ENCODE measurements at regions not wholly inside any gene's neighbourhood (a gene's known extent, or its start where the extent isn't known, plus 50 kb on each side); places are given as distances from the start of the nearest gene placed in this dataset.

DNA sequence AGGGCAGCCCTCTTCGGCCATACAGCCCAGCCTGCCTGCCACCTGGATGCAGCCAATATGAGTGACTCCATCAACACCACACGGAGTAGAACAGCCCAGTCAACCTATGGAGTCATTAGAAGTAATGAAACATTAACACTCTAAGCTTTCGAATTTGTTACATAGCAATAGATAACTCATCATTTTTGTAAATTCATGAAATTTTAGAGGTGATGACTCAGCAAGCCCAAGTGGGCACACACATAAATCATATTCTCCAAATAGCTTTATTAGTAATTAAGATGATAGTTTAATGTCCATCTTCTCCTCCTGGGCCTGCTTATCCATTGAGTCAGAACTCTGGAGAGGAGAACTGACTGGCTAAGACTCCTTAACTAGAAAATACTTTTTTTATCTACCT is 335.0 kb upstream of the KCNH8 start:
- no peak for DNase-seq

DNA sequence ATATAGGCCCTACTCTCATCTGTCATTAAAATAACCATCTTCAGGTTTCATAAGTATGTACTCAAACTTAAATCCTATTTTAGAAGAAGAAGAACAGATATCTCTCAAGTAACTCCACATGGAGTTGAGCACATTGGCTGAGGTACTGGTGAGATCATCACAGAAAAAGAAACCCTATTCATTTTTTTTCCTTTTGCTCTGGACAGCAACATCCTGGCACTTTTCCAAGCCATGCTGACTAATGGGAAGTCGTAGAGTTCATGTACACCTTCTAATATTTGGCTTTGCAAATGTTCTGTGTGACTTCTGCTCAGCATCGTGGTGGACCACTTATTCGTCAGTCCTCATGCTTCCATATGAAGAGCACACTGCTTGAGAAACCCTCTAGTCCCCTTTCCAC is 336.0 kb upstream of the KCNH8 start:
- DNase-seq = no peak

DNA sequence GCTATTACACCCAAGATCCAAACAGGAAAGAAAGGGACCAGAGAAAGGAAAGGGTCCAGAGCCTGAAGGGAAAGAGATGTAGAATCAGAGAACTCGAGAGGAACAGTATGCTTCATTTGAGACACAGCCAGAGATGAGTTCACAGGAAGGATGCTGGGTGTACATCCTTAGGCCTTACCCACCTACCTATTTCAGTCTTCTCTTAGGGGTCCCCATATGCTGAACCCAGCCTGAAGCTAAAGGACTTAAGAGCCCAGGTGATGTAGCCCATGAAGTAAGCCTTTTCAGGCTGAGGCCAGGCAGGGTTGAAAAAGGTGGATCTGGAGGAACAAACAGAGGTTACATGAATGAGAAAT is 338.0 kb upstream of the KCNH8 start:
- no peak for DNase-seq

DNA sequence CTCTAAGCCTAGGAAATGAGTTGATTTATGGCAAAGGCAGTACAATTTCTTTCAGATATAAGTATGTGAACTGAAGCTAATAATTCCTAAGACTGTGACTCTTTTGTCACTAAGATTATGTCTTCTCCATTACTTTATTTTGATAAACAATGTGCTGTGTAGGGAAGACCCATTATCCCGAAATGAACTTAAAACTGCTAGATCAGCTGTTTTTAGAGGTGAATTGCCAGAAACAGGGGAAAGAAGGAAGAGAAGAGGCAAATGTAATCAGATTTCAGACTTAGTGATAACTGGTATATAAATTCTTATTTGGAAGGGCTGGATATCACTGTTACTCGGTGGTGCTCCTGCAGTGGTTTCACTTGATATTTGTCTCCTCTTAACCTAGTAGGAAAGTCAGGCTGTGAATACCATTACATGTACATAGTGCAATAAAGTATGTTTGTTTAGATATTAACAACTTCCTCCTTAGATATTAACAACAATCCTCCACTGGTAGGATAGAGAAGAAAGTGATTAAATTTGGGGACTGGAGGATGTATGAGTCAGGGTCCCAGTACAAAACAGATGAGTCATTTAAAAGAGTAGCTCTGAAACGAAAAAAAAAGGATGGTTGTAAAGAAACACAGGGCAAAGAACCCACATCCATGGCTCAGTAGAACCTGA is 338.5 kb upstream of the KCNH8 start:
- DNase-seq = no peak

DNA sequence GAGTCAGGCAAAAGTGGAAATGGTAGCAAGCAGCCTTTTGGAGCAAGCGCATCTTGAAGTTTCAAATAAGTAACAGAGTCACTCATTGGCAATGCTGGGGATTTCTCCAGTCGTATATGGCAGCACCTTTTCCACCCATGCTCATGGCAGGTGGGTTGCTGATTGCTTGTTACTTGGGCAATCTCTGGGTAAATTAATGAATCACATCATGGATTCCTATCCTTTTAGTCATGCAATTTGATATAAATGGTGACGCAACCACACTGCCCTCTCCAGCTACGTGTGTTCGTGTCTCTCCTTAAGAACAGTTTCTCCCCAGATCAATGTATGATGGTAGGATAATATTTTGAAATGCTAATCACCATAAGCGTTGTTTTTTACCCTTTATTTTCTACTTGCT is 339.9 kb upstream of the KCNH8 start:
- no peak for DNase-seq

DNA sequence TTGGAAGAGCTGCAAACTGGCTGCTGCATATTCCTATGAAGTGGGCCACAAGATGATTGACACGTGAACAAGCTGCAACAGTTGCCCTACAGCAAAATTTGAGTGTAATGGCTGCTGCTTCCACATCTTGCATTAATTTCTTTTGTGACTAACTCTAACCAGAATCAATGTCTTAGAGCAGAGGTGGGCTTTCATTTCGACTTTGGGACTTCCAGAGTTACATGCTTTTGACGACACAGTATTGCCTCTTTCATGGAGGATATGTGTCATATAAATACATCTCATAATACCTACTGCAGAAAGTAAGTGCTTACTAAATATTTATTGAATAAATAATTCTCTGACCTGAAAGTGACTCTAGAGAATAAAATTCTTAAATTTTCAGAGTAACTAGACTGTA is 340.7 kb upstream of the KCNH8 start:
- DNase-seq = no peak

DNA sequence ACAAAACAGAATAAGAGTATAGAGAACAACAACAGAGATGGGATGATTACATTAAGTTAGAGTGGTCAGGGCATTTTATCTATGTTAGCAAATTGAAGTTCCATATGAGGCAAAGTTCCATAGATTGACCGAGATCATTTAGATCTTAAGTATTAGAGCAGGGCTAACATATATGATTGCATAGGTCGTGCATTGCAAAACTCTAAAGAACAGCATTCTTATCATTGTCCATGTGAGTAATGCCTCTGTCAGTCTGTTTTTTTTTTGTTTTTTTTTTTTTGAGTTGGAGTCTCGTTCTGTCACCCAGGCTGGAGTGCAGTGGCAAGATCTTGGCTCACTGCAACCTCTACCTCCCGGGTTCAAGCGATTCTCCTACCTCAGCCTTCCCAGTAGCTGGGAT is 341.7 kb upstream of the KCNH8 start:
- DNase-seq = no peak

DNA sequence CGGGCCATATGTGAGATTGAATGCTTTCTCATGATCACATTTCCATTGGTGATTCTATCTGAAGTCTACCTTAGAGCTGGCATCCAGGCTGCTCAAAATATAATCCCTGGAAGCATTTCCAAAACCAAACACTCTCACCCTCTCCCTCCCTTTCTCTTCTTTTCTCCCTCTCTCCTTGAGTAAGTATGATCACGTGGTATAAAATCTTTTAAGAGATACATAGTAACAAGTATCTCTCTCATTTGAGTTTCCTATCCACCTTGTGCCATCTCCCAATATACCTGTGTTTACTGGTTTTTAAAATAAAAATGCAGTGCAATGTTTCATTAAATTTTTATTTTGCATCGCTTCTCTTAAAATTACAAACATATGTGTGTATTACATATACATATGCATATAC is 350.9 kb upstream of the KCNH8 start:
- DNase-seq = no peak

DNA sequence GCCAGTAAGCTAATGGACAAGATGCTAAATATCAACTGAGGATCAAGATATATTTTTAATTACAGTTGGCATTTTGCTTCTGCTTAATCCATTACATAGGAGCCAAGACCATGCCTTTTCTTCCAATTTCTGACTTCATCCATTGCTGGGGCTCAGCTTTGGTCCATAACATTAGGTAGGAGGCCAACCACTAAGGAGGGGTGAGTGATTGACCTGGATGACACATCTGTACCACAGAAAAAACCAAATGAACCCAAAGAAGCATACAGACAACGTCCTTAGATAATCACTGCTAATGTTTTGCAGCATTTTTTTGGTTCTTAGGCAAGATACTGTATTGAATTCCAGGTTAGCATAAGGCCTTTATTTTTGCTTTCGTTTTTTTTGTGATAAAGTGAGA is 353.2 kb upstream of the KCNH8 start:
- DNase-seq = no peak

DNA sequence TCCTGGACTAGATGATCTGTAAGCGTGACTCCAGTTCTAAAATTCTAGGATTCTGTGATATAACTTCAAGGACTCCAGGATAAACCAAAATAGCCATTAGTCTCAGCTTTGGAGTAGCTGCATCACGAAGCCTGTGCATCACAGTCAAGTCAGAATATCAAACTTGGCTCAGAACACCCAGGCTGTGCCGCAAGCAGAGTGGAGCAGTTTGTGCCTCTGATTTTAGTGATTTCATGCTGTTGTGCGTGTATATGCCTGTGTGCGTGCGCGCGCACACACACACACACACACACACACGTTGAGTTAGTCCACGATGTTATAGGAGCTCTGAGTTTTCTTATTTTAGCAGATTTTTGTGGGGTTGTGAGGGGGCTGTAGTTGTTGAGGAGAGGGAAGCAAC is 356.6 kb upstream of the KCNH8 start:
- DNase-seq = no peak

DNA sequence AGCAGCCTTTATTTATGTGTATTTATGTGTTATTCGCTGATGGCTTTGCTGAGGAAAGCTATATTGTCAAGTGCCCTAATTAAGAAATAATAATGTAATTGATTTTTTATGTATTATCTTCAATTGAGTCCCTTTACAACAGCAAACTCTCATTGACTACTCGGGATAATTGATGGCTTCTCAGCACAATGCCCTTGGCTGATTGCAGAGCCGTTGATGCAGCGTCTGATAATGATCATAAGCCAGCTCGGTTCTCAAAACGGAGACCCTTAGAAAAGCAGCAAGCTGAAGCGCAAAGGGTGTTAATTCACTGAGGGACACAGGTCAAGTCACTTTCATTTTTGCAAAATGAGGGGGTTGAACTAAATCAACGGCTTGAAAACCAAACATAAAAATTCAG is 357.1 kb upstream of the KCNH8 start:
- DNase-seq = no peak

DNA sequence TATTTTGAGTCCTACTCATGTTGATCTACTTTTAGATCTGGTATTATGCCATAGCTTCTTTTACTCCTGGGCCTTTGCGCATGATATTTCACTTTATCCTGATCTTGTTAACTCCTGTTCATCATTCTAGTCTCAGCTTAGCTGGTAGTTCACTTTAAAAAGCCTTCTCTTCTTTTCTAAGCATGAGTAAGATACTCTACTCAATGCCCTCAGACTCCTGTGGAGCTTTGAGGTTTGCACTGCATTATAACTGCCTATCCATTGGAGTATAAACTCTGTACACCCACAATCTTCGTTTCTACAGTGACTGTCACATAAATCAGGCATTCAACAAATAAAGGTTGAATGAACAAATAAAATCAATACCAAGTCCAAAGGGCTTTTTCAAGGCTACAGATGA is 357.9 kb upstream of the KCNH8 start:
- no peak for DNase-seq

DNA sequence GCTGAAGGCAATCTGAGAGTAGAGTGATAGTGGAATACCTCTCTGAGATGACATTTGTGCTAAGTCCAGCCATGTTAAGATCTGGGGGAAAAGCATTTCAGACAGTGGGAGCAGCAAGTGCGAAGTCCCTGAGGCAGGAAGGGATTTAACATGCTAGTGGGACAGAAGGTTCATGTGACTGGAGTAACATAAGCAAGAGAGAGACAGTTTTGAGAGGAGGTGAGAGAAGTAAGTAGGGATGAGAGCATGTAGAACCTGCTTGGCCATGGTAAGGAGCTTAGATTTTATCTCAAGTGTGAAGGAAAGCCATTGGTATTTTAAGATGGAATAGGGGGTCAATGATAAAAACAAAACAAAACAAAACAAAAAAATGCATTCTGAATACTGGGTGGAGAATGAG is 358.6 kb upstream of the KCNH8 start:
- no peak for DNase-seq

DNA sequence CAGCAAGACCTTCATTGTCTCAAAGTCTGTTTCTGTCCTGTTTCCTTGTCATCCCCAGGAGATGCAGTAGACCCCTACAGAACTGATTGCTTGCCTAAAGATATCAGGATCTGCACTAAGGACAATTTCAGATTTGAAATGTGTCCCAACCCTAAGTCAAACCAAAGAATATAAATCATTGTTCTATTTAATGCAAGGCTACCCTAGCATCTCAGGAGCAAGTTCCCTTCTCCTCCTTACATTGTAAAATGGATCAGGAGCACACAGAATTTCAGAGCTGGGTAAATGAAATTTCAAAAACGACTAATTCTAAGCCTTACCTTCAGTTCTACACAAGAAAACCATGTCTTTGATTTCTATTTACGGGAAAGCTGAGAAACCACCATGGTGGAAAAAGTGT is 360.9 kb upstream of the KCNH8 start:
- no peak for DNase-seq

DNA sequence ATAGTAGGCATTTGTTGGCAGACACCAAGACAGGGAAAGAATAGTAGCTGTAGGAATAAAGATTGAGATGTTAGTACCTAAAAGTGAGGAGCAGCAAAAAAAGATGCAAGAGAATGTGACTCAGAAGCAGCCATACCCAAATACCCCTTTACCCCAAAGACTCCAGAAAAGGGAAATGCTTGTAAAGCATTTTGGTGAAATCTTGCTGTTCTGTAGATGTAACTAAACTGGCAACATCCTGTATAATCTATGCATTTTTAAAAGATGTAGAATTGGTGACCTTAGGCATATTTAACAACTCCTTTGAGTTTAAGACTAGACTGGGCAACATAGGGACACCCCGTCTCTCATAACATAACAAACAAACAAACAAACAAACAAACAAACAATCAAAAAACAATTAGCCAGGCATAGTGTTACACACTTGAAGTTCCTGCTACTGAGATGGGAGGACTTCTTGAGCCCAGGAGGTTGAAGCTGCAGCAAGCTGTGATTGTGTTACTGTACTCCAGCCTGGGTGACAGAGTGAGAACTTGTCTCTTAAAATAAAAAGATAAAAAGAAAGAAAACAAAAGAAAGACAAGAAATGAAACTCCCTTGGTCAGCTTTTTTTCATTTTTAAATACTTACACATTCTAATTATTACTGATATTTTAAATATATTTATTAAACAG is 361.5 kb upstream of the KCNH8 start:
- no peak for DNase-seq

DNA sequence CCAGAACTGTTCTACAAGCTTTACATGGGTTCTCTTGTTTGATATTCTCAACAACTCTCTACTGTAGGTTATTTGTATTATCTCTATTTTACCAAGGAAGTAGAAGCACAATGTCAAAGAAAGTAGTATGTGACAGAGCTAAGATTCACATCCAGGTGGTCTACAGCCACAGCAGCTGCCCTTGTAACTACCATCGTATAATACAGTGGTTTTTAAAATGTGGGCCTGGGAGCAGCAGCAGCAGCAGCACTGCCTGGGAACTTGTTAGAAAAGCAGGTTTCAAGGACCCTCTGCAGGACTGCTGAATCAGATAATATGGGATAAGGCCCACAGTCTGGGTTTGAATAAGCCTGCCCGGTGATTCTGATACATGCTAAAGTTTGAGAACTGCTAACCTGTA is 357.1 kb upstream of the SATB1 start:
- no peak for DNase-seq

DNA sequence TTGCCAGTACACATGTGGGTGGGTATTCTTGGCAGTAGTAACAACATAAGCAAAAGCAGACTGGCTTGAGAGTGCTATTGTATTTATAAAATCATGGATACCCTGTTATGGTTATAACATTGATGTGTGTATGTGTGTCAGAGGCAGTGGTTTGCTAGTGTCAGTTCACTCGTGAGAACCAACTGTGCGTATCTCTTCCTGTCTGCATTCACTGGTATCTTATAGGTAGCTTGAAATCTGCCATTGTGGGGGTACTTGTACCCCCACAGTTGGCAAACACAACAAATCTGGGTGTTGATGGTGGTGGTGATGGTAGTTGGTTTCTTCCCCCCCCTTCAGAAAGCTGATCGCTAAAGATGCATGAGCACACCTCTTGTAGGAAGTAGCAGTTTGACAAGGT is 355.8 kb upstream of the SATB1 start:
- no peak for DNase-seq

DNA sequence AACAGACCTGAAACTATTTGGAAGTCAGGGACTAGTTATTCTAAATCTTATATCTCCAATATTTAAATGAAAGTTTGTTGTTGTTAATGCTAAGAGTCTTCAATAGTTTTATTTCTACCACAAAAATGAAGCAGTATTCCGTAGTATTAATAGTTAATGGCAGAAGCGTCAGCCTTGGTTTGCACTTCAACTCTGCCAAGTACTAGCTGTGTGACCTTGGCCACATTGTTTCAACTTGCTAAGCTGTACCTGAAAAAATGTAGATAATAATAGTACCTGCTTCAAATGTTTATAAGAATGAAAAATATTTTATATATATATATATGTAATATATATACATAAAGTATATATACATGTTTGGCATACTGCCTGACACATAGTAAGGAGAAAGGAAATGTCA is 354.6 kb upstream of the SATB1 start:
- no peak for DNase-seq

DNA sequence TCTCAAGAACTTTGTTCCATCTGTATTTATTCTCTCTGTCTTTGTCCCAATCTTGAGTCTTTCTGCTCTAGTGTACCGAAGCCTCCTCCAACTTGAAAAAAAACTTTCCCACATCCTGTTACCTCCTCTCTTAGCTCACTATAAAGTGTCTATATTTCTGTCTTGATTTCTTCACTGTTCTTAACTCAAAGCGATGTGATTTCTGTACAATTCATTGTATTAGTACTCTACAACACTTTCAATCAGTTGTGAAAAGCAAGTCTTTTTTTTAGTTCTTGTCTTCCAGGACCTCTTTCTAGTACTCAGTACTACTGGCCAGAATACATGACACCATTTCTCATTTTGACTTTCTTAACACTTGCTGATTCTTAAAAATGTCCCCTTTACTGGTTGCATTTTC is 353.5 kb upstream of the SATB1 start:
- DNase-seq = no peak

DNA sequence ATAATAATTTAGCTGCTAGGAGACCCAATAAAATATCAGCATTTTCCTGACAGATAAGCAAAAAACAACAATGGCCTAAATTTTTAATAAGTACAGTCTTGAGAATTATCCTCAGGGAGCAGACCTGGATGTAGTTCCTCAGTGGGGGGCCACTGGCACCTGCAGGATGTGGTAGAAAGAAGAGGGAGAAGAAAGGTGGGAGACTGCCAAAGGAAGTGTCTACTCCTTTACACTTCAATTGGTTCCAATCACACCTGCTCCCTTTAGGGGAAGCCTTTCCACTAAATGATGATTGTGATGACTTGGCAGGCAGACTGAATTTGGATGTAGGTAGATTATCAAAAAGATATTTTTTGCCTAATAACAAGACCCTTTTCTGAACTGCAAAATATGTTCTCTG is 353.0 kb upstream of the SATB1 start:
- DNase-seq = no peak

DNA sequence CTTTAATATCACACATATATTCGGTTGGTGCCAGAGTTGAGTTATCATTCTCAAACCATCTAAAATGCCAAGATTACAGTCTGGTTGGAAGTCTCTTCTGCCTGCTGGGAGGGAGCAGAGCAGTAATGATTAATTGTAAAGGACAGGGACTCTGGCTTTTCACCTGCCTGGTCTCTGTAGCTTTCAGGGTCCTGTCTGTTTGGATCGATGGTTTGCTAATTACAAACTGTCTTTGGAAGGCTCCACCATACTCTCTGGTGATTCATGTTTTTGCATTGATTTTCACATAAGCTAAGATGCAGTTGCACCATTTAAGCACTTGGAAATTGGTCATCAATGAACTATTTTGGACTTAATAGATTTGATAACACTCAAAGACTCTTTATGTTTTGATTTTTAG is 350.4 kb upstream of the SATB1 start:
- DNase-seq = no peak

DNA sequence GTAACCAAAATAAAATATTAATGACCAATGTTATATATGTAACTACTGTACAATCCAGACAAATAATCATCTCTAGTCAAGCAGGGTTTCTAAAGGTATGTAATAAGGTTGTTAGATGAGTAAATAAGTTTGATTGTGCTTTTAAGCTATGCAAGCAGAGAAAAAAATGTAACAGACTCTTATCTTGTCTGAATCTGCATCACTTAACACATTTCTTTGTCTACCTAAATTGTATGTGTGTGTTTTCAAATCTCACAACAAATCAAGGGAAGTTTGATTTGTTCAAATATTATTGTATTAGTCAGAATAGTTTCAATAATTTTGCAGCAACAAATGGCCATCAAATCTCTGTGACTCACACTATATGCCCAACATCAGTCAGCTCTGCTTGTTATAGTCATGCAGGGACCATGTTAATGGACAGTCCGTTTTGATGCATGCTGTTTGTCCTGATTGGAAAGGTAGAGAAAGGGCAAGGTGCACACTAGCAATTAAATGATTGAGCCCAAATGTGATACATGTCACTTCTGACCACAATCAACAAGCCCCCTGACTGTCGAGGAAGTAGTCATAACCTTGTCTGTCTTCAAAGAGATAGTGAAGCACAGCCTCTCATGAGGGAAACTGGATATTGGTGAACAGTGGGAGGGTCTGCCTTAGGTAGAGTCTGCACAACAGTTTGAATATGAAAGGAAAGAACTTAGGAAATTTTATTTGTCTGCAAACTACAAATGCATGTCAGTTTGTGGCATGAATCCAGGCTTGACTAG is 349.4 kb upstream of the SATB1 start:
- DNase-seq = no peak

DNA sequence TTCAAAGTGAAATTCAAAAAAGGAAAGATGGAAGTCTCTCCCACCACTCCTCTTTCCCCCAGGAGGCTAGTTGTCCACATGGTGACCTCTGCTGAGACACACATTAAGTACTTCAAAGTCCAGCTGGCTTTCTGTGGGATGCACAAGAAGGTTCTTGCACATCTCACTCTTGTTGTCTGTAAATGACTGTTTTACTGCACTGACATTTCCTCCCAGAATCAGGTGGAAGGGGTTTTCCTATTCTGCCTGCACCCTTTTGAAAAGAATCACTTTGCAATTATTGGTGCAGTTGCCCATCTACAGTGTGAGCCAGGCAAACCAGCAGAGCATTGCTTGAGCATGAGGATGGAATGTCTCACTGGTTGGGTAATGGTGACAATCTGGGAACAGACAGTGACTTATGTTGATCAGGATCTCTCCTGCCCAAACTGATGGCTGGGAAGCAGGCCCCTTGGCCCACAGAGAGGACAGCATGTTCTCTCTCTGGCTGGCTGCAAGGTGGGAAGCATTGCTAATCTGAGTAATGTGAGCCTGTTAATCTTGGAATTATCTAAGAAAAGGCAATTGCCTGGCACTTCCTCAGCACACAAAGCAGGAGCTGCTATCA is 347.7 kb upstream of the SATB1 start:
- no peak for DNase-seq

DNA sequence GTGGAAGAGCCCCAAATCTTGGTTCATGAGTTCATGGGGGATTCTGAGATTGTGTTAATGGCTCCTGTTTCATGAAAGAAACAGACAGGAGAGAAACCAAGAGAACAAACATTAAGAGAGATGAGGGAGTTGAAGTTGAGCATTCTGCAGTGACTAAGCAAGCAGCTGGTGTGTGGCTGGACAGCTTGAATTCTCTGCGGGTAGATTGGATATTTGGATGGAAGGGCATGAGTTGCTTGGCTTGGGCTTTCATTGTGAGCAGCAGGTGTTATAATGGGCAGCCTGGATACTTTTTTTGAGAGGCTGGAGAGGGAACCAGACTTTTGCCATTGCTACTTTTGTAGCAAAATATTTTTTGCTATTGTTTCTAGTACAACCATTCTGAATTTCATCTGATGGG is 346.8 kb upstream of the SATB1 start:
- DNase-seq = no peak
